NT2/D1 (cell line): ENCODE measurements at regions not wholly inside any gene's neighbourhood (a gene's known extent, or its start where the extent isn't known, plus 50 kb on each side); places are given as distances from the start of the nearest gene placed in this dataset.

ENCODE experiments used
- DNase-seq: peaks from one replicate; pipeline ENCODE4 v3.0.0-alpha.2; 2011; ENCODE audit warnings: low read depth, low spot score
- H3K27me3 ChIP-seq: 2 replicates; pipeline ENCODE4 v1.6.0; 2011; ENCODE audit warnings: mild to moderate bottlenecking; ENCODE audit not compliant: insufficient read length, insufficient read depth
- H3K36me3 ChIP-seq: 2 replicates; pipeline ENCODE4 v1.6.1; 2011; ENCODE audit warnings: mild to moderate bottlenecking, low read length, mixed read lengths; ENCODE audit not compliant: insufficient read depth, insufficient read length
- H3K4me1 ChIP-seq: 2 replicates; pipeline ENCODE4 v1.5.1; 2011; ENCODE audit not compliant: insufficient read depth, insufficient read length
- H3K4me3 ChIP-seq: 2 replicates; pipeline ENCODE4 v1.5.1; 2011; ENCODE audit warnings: low read depth; ENCODE audit not compliant: insufficient read length
- H3K9ac ChIP-seq: 2 replicates; pipeline ENCODE4 v1.6.0; 2011; ENCODE audit warnings: low read depth; ENCODE audit not compliant: insufficient read length
- H3K9me3 ChIP-seq: 2 replicates; pipeline ENCODE4 v1.5.1; 2011; ENCODE audit warnings: mild to moderate bottlenecking, low read length; ENCODE audit not compliant: insufficient read depth
- SUZ12 ChIP-seq: IDR thresholded peaks from 2 replicates; pipeline ENCODE4 v1.6.1; 2011; ENCODE audit not compliant: insufficient read length, insufficient read depth; ENCODE audit errors: extremely low read depth
- YY1 ChIP-seq: IDR thresholded peaks from 2 replicates; pipeline ENCODE4 v1.6.1; 2011; ENCODE audit not compliant: insufficient read length, insufficient read depth
- ZNF274 ChIP-seq: IDR thresholded peaks from 2 replicates; pipeline ENCODE4 v1.6.1; 2011; ENCODE audit warnings: mild to moderate bottlenecking, low read depth, low read length

- Histone ChIP-seq H3K9ac (no peak overlapping the region), H3K4me1 (no peaks in the 10 kb centered on the region), H3K36me3 (no peaks in the 10 kb centered on the region), H3K4me3 (no peak overlapping the region), H3K9me3 (no peaks in the 10 kb centered on the region), H3K27me3 (no peaks in the 10 kb centered on the region)
- DNase-seq, result no peak
- TF ChIP-seq ZNF274 (no peak), YY1 (no peak), SUZ12 (no peak)
These were observed 345.0 kb upstream of the PCDH15 start for GRCh38 chr10:55146032-55146431.

GRCh38 chr10:55144001-55144400, 343.0 kb upstream of the PCDH15 start:
- H3K9ac ChIP-seq, result no peak overlapping the region
- H3K27me3 ChIP-seq, result no peaks in the 10 kb centered on the region
- DNase-seq, result no peak
- no peak overlapping the region for H3K4me3 ChIP-seq
- H3K36me3 ChIP-seq, result no peaks in the 10 kb centered on the region
- no peaks in the 10 kb centered on the region for H3K9me3 ChIP-seq
- TF ChIP-seq ZNF274 (no peak), YY1 (no peak)
- no peaks in the 10 kb centered on the region for H3K4me1 ChIP-seq

DNA sequence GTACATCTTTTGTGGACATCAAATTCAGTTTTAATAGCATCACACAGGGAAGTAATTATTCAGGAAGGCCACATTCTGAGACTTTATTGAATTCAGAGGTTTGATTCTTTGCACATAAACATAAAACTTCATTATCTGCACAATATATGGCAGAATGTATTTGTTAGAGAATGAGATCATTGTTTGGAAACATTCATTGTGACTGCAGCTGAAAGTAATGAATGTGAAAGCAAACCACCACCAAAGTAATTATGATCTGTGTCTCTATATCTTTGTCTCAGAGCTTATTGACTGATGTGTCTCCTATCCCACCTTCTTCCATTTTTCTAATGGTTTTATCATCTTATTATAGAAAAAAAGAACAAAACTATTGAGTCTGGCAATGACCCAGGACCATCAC, 340.9 kb upstream of the PCDH15 start:
- Histone ChIP-seq H3K4me3 (no peak overlapping the region), H3K4me1 (no peaks in the 10 kb centered on the region), H3K9ac (no peak overlapping the region), H3K36me3 (no peaks in the 10 kb centered on the region), H3K27me3 (no peaks in the 10 kb centered on the region), H3K9me3 (no peaks in the 10 kb centered on the region)
- TF ChIP-seq SUZ12 (no peak), YY1 (no peak), ZNF274 (no peak)
- no peak for DNase-seq

DNA sequence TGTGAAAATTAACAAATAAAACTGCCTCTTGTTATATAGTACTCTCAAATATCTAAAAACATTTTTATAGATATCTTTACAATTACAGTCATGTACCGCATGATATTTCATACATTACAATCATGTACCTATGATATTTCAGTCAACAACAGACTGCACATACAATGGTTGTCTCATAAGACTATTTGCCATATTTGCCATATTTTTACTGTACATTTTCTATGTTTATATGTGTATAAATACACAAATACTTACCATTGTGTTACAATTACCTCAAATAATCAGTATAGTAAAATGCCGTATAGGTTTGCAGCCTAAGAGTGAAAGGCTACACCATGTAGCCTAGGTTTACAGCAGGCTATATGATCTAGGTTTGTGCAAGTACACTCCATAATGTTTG, 336.0 kb upstream of the PCDH15 start:
- H3K27me3 ChIP-seq, result no peaks in the 10 kb centered on the region
- no peak for DNase-seq
- no peak overlapping the region for H3K4me3 ChIP-seq
- H3K4me1 ChIP-seq, result no peaks in the 10 kb centered on the region
- H3K9me3 ChIP-seq, result no peaks in the 10 kb centered on the region
- no peaks in the 10 kb centered on the region for H3K36me3 ChIP-seq
- no peak overlapping the region for H3K9ac ChIP-seq
- TF ChIP-seq SUZ12 (no peak), YY1 (no peak), ZNF274 (no peak)

- Histone ChIP-seq H3K36me3 (no peaks in the 10 kb centered on the region), H3K9ac (no peak overlapping the region), H3K27me3 (no peaks in the 10 kb centered on the region), H3K4me3 (no peak overlapping the region), H3K9me3 (no peaks in the 10 kb centered on the region), H3K4me1 (no peaks in the 10 kb centered on the region)
- DNase-seq, result no peak
- TF ChIP-seq YY1, result no peak
- no peak for TF ChIP-seq ZNF274
- no peak for TF ChIP-seq SUZ12
These were observed 303.7 kb upstream of the PCDH15 start for GRCh38 chr10:55104738-55105137.

- Histone ChIP-seq H3K9ac (no peak overlapping the region), H3K4me1 (no peaks in the 10 kb centered on the region), H3K4me3 (no peak overlapping the region), H3K9me3 (no peaks in the 10 kb centered on the region), H3K36me3 (no peaks in the 10 kb centered on the region), H3K27me3 (no peaks in the 10 kb centered on the region)
- no peak for TF ChIP-seq SUZ12
- no peak for TF ChIP-seq YY1
- no peak for TF ChIP-seq ZNF274
- no peak for DNase-seq
These were observed 297.4 kb upstream of the PCDH15 start for GRCh38 chr10:55098452-55098851.

DNA sequence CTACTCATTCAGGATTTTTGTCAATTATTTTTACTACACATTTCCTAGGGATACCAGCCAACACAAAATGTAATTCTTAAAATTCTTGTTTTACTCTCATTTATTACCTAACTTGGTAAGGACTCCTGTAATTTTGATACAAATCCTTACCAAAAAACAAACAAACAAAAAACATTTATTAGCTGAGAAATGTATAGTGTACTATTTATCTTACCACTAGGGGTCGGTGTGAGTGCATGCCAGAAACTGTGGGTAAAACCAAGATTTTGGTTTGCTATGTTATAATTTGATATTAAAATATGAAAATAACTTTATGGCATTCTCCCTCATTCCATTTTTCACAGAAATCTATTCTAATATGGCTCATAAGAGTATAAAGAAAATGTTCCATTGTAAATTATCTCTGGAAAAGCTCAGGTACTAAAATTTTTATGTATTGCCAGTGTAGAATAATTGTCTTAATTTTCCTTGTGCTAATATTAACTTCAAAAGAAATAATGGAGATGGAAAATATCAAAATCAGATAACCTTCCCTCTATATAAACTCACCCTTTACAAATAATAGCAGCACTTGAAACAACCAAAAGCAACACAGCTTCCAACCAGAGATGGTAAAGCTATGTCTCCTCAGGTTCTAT, 290.8 kb upstream of the PCDH15 start:
- no peaks in the 10 kb centered on the region for H3K27me3 ChIP-seq
- no peak for TF ChIP-seq YY1
- no peak for TF ChIP-seq ZNF274
- no peak for TF ChIP-seq SUZ12
- no peak overlapping the region for H3K4me3 ChIP-seq
- DNase-seq, result no peak
- no peaks in the 10 kb centered on the region for H3K36me3 ChIP-seq
- H3K9me3 ChIP-seq, result no peaks in the 10 kb centered on the region
- H3K4me1 ChIP-seq, result no peaks in the 10 kb centered on the region
- no peak overlapping the region for H3K9ac ChIP-seq

- TF ChIP-seq SUZ12, result no peak
- H3K9me3 ChIP-seq, result no peaks in the 10 kb centered on the region
- H3K36me3 ChIP-seq, result no peaks in the 10 kb centered on the region
- H3K9ac ChIP-seq, result no peak overlapping the region
- no peak for DNase-seq
- H3K4me3 ChIP-seq, result no peak overlapping the region
- H3K4me1 ChIP-seq, result no peaks in the 10 kb centered on the region
- no peaks in the 10 kb centered on the region for H3K27me3 ChIP-seq
These were observed 277.1 kb upstream of the PCDH15 start for GRCh38 chr10:55078121-55078520.
